Naive thymus-derived CD4-positive, alpha-beta T cell (primary cell): ENCODE measurements at regions not wholly inside any gene's neighbourhood (a gene's known extent, or its start where the extent isn't known, plus 50 kb on each side); places are given as distances from the start of the nearest gene placed in this dataset.

Experiments
- ATAC-seq: fragments of 150-1000 bp; cut with Tn5 transposase; 2 replicates; pipeline ENCODE4 v1.10.0; 2021; ENCODE audit warnings: mild to moderate bottlenecking, moderate library complexity
- CTCF ChIA-PET: fragments of 350-600 bp; sonication (Branson Sonifier 250); formaldehyde crosslinking; loops from one replicate; lab custom pipeline; 2021; ENCODE audit warnings: antibody characterized with exemption; lab: Charles Lee
- POLR2A ChIA-PET: fragments of 350-600 bp; sonication (Branson Sonifier 250); formaldehyde crosslinking; loops from one replicate; lab custom pipeline; 2021; ENCODE audit warnings: antibody characterized with exemption, inconsistent platforms; lab: Charles Lee
- DNase-seq, 9 donors: peaks; one replicate each; pipeline versions ENCODE4 v3.0.0 to v3.0.0-alpha.2; 2020 to 2022; ENCODE audit warnings: mixed read lengths in 1 of 9
- H3K27ac ChIP-seq: one replicate; pipeline ENCODE4 v1.7.0; 2013; ENCODE audit warnings: mild to moderate bottlenecking, low read depth, low read length, moderate library complexity
- H3K27me3 ChIP-seq, 2 donors: one replicate each; pipeline ENCODE4 v1.7.0; 2013; ENCODE audit warnings: low read length in 2 of 2, mild to moderate bottlenecking in 2 of 2, moderate library complexity in 2 of 2; ENCODE audit not compliant: control insufficient read depth in 2 of 2, insufficient read depth in 2 of 2
- H3K36me3 ChIP-seq, 3 experiments: 1 replicate in 2 of 3; 2 replicates in 1 of 3; pipeline ENCODE4 v1.7.0; 2013; ENCODE audit warnings: low read length in 3 of 3, mild to moderate bottlenecking in 3 of 3, moderate library complexity in 1 of 3; ENCODE audit not compliant: insufficient read depth in 3 of 3, control insufficient read depth in 2 of 3
- H3K4me1 ChIP-seq, 2 donors: one replicate each; pipeline ENCODE4 v1.7.0; 2013; ENCODE audit warnings: low read length in 2 of 2, mild to moderate bottlenecking in 2 of 2, moderate library complexity in 1 of 2; ENCODE audit not compliant: control insufficient read depth in 2 of 2, insufficient read depth in 2 of 2
- H3K4me3 ChIP-seq: 2 replicates; pipeline ENCODE4 v1.7.0; 2013; ENCODE audit warnings: mild to moderate bottlenecking, low read length
- H3K9me3 ChIP-seq, 3 experiments: 1 replicate in 2 of 3; 2 replicates in 1 of 3; pipeline ENCODE4 v1.7.0; 2013; ENCODE audit warnings: low read length in 3 of 3; ENCODE audit not compliant: control insufficient read depth in 2 of 3
- H3K27ac Mint-ChIP-seq, 9 donors: one replicate each; pipeline ENCODE4 v1.8.0; 2020 to 2022; ENCODE audit warnings: mixed read lengths in 9 of 9, mild to moderate bottlenecking in 8 of 9, moderate library complexity in 5 of 9, inconsistent platforms in 2 of 9
- H3K27me3 Mint-ChIP-seq, 5 donors: one replicate each; pipeline ENCODE4 v1.8.0; 2021 to 2022; ENCODE audit warnings: mixed read lengths in 5 of 5, mild to moderate bottlenecking in 1 of 5
- H3K36me3 Mint-ChIP-seq, 5 donors: one replicate each; pipeline ENCODE4 v1.8.0; 2020 to 2022; ENCODE audit warnings: mixed read lengths in 5 of 5, mild to moderate bottlenecking in 3 of 5, inconsistent platforms in 1 of 5
- H3K4me1 Mint-ChIP-seq, 7 donors: one replicate each; pipeline ENCODE4 v1.8.0; 2020 to 2022; ENCODE audit warnings: mixed read lengths in 7 of 7, mild to moderate bottlenecking in 3 of 7, inconsistent platforms in 1 of 7
- H3K4me3 Mint-ChIP-seq, 10 donors: one replicate each; pipeline ENCODE4 v1.8.0; 2020 to 2022; ENCODE audit warnings: mild to moderate bottlenecking in 10 of 10, mixed read lengths in 10 of 10, moderate library complexity in 6 of 10, inconsistent platforms in 2 of 10
- H3K9me3 Mint-ChIP-seq, 11 donors: one replicate each; pipeline ENCODE4 v1.8.0; 2020 to 2022; ENCODE audit warnings: mixed read lengths in 11 of 11, mild to moderate bottlenecking in 4 of 11, inconsistent platforms in 1 of 11, moderate library complexity in 1 of 11
- intact Hi-C, 2 donors: fragments of 100-400 bp; cut with micrococcal nuclease; formaldehyde crosslinking; loops; one replicate each; pipeline ENCODE4 v1.15.1; 2023

DNA sequence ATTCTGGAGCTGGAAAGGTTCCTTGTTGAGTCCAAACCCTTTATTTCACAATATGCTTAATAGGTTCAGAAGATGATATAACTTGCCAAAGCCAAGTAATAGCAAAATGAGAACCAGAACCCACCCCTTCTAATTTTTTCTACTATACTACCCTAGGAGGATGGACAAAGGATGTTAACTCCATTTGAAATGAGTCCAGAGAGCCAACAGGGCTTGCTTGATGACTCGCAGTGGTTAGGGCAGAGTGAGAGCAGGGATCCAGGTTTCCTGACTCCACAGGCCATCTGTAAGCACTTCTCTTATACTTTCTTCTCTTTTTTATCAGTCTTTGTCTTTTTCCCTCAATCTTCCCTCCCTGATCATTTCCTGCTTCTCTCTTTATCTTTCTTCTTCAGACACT lies 668.1 kb downstream of the MED13L start:
- H3K27me3 Mint-ChIP-seq, result peaks cover 0 to 17% (median 12%) of the 10 kb centered on the region in 5 donors
- no peak for ATAC-seq
- intact Hi-C loops, result no loop called here
- ChIA-PET CTCF (no interaction called here), POLR2A (no interaction called here)
- H3K36me3 Mint-ChIP-seq, result no peaks in the 10 kb centered on the region
- H3K9me3 Mint-ChIP-seq, result peaks cover 0 to 15% (median 5%) of the 10 kb centered on the region in 11 donors
- Histone ChIP-seq H3K4me1 (no peaks in the 10 kb centered on the region), H3K9me3 (no peaks in the 10 kb centered on the region), H3K27me3 (no peaks in the 10 kb centered on the region), H3K27ac (no peak overlapping the region), H3K36me3 (no peaks in the 10 kb centered on the region), H3K4me3 (no peak overlapping the region)
- H3K27ac Mint-ChIP-seq, result no peak overlapping the region
- no peak for DNase-seq
- no peaks in the 10 kb centered on the region for H3K4me1 Mint-ChIP-seq
- no peak overlapping the region for H3K4me3 Mint-ChIP-seq

- no peak overlapping the region for H3K4me3 Mint-ChIP-seq
- POLR2A ChIA-PET, result no interaction called here
- ATAC-seq (no peak), DNase-seq (no peak)
- Histone ChIP-seq H3K27me3 (no peaks in the 10 kb centered on the region), H3K36me3 (no peaks in the 10 kb centered on the region), H3K4me3 (no peak overlapping the region), H3K9me3 (no peaks in the 10 kb centered on the region), H3K27ac (no peak overlapping the region), H3K4me1 (no peaks in the 10 kb centered on the region)
- H3K36me3 Mint-ChIP-seq, result no peaks in the 10 kb centered on the region
- no peak overlapping the region for H3K27ac Mint-ChIP-seq
- H3K27me3 Mint-ChIP-seq, result peaks cover 0 to 22% (median 13%) of the 10 kb centered on the region in 5 donors
- no peaks in the 10 kb centered on the region for H3K4me1 Mint-ChIP-seq
- CTCF ChIA-PET, result no interaction called here
- H3K9me3 Mint-ChIP-seq, result peaks cover 0 to 15% (median 4%) of the 10 kb centered on the region in 11 donors
- intact Hi-C loops, result no loop called here
Observed at GRCh38 chr12:115606040-115606439, 671.5 kb downstream of the MED13L start.

GRCh38 chr12:115598871-115599811 lies 678.4 kb downstream of the MED13L start:
- POLR2A ChIA-PET, result no interaction called here
- CTCF ChIA-PET, result no interaction called here
- no peaks in the 10 kb centered on the region for H3K4me1 Mint-ChIP-seq

DNA sequence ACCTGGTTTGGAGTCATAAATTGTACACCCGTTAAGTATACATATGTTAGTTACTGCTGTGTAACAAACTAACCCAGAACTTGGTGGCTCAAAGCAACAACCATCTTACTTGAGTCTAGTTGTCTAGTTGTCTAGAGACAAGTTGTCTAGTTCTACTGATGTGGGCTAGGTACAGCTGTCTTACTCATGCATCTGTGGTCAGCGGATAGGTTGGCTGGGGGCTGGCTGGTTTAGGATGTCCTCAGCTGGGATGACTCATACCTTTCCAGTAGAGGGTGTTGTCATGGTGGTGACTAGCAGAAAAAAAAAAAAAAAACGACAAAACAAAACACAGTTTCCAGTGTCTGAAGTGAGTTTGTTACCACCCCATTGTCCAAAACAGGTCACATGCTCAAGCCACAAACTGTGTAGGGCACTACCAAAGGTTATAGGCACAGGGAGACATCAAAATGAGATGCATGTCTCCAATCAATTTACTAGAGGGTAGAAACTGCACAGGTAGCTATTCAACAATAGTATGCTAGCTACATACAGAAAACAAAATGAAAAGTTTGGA lies 680.3 kb downstream of the MED13L start:
- no peaks in the 10 kb centered on the region for H3K4me1 Mint-ChIP-seq
- intact Hi-C loops, result no loop called here
- ChIA-PET CTCF (no interaction called here), POLR2A (no interaction called here)
- no peak overlapping the region for H3K27ac Mint-ChIP-seq
- H3K9me3 ChIP-seq, result no peaks in the 10 kb centered on the region
- H3K4me3 ChIP-seq, result no peak overlapping the region
- H3K27me3 ChIP-seq, result no peaks in the 10 kb centered on the region
- H3K36me3 ChIP-seq, result no peaks in the 10 kb centered on the region
- peaks cover 0 to 35% (median 18%) of the 10 kb centered on the region in 5 donors for H3K27me3 Mint-ChIP-seq
- no peak overlapping the region for H3K4me3 Mint-ChIP-seq
- DNase-seq (no peak), ATAC-seq (no peak)
- peaks cover 0 to 15% (median 7%) of the 10 kb centered on the region in 11 donors for H3K9me3 Mint-ChIP-seq
- H3K36me3 Mint-ChIP-seq, result peaks cover 0 to 8% (median 0%) of the 10 kb centered on the region in 5 donors
- no peaks in the 10 kb centered on the region for H3K4me1 ChIP-seq
- no peak overlapping the region for H3K27ac ChIP-seq

More at GRCh38 chr12:115598871-115599811, 678.4 kb downstream of the MED13L start:
- Mint-ChIP-seq H3K9me3 (peaks cover 0 to 14% (median 5%) of the 10 kb centered on the region in 11 donors), H3K27ac (no peak overlapping the region), H3K4me3 (no peak overlapping the region), H3K27me3 (peaks cover 0 to 35% (median 18%) of the 10 kb centered on the region in 5 donors), H3K36me3 (peaks cover 0 to 8% (median 0%) of the 10 kb centered on the region in 5 donors)
- no peaks in the 10 kb centered on the region for H3K27me3 ChIP-seq
- no peaks in the 10 kb centered on the region for H3K9me3 ChIP-seq
- DNase-seq (no peak), ATAC-seq (no peak)
- no peak overlapping the region for H3K27ac ChIP-seq
- no peaks in the 10 kb centered on the region for H3K4me1 ChIP-seq
- intact Hi-C loops, result no loop called here
- H3K4me3 ChIP-seq, result no peak overlapping the region
- H3K36me3 ChIP-seq, result no peaks in the 10 kb centered on the region

- Mint-ChIP-seq H3K4me3 (no peak overlapping the region), H3K4me1 (no peaks in the 10 kb centered on the region), H3K27ac (no peak overlapping the region), H3K27me3 (peaks cover 0 to 8% (median 3%) of the 10 kb centered on the region in 5 donors), H3K9me3 (peaks cover 0 to 15% (median 3%) of the 10 kb centered on the region in 11 donors), H3K36me3 (no peaks in the 10 kb centered on the region)
- Histone ChIP-seq H3K4me3 (no peak overlapping the region), H3K36me3 (no peaks in the 10 kb centered on the region), H3K27me3 (no peaks in the 10 kb centered on the region), H3K4me1 (no peaks in the 10 kb centered on the region), H3K9me3 (no peaks in the 10 kb centered on the region), H3K27ac (no peak overlapping the region)
- no peak for ATAC-seq
- ChIA-PET POLR2A (no interaction called here), CTCF (no interaction called here)
- no peak for DNase-seq
- intact Hi-C loops, result no loop called here
Observed at GRCh38 chr12:115588131-115588530, 689.4 kb downstream of the MED13L start.

DNA sequence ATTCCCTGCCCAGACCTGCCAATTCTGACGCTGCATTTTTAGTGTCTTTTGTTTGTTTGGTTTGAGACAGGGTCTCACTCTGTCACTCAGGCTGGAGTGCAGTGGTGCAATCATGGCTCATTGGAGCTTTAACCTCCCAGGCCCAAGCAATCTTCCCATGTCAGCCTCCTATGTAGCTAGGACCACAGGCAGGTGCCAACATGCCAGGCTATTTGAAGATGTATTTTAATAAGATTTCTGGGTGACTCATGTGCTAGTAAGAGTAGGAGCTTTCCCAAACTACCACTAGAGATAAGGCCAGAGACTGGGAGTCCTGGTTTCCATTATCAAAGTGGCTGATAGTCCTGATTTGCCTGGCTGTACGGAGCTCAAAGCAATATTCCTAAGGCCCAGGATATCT lies 693.3 kb downstream of the MED13L start:
- ChIA-PET CTCF (no interaction called here), POLR2A (no interaction called here)
- no peak for DNase-seq
- no peak for ATAC-seq
- H3K36me3 Mint-ChIP-seq, result no peaks in the 10 kb centered on the region
- intact Hi-C loops, result no loop called here
- no peak overlapping the region for H3K4me3 Mint-ChIP-seq
- Histone ChIP-seq H3K27me3 (no peaks in the 10 kb centered on the region), H3K4me1 (no peaks in the 10 kb centered on the region), H3K36me3 (no peaks in the 10 kb centered on the region), H3K9me3 (peaks cover 0 to 3% (median 0%) of the 10 kb centered on the region in 3 experiments), H3K27ac (no peak overlapping the region), H3K4me3 (no peak overlapping the region)
- peaks cover 0 to 15% (median 3%) of the 10 kb centered on the region in 11 donors for H3K9me3 Mint-ChIP-seq
- no peaks in the 10 kb centered on the region for H3K4me1 Mint-ChIP-seq
- H3K27me3 Mint-ChIP-seq, result peaks cover 0 to 13% (median 7%) of the 10 kb centered on the region in 5 donors
- H3K27ac Mint-ChIP-seq, result no peak overlapping the region
